Upper lobe of left lung (tissue), 6 donors: ENCODE measurements at regions not wholly inside any gene's neighbourhood (a gene's known extent, or its start where the extent isn't known, plus 50 kb on each side); places are given as distances from the start of the nearest gene placed in this dataset.

Experiments
- ATAC-seq, 2 donors: fragments of 200-7000 bp; cut with Tn5 transposase; one replicate each; pipeline ENCODE4 v1.9.1; 2022; ENCODE audit warnings: mild to moderate bottlenecking in 2 of 2, moderate library complexity in 2 of 2; ENCODE audit not compliant: low FRiP score in 2 of 2
- DNase-seq, 2 donors: peaks; one replicate each; pipeline ENCODE4 v3.0.0-alpha.2; 2019 to 2020
- H3K27ac ChIP-seq, 4 donors: fragments of 200-600 bp; sonication (generic); one replicate each; pipeline ENCODE4 v1.5.1; 2016 to 2019
- H3K27me3 ChIP-seq, 4 donors: fragments of 200-600 bp; sonication (generic); one replicate each; pipeline ENCODE4 v1.5.1; 2017 to 2019
- H3K36me3 ChIP-seq, 4 donors: fragments of 200-600 bp; sonication (generic); one replicate each; pipeline ENCODE4 v1.5.1; 2016 to 2019
- H3K4me1 ChIP-seq, 4 donors: fragments of 200-600 bp; sonication (generic); one replicate each; pipeline ENCODE4 v1.5.1; 2018 to 2019
- H3K4me3 ChIP-seq, 4 donors: fragments of 200-600 bp; sonication (generic); one replicate each; pipeline ENCODE4 v1.5.1; 2017 to 2019; ENCODE audit warnings: mild to moderate bottlenecking in 2 of 4, moderate library complexity in 1 of 4
- H3K9me3 ChIP-seq, 4 donors: fragments of 200-600 bp; sonication (generic); one replicate each; pipeline ENCODE4 v1.5.1; 2018 to 2019
- CTCF ChIP-seq, 6 experiments: fragments of 450-650 bp in 4 of 6; fragments of 200-600 bp in 2 of 6; sonication (generic) in 2 of 6; IDR thresholded peaks; one replicate each; pipeline ENCODE4 v1.5.1; 2016 to 2019; ENCODE audit warnings: antibody characterized with exemption in 6 of 6
- EP300 ChIP-seq, 4 donors: sonication (generic); formaldehyde crosslinking; IDR thresholded peaks; one replicate each; pipeline ENCODE4 v1.5.1; 2017; ENCODE audit warnings: antibody characterized with exemption in 4 of 4, control low read depth in 2 of 4
- POLR2A ChIP-seq, 4 donors: fragments of 450-650 bp; IDR thresholded peaks; one replicate each; pipeline ENCODE4 v1.5.1; 2016 to 2017; ENCODE audit warnings: antibody characterized with exemption in 4 of 4, mild to moderate bottlenecking in 2 of 4
- POLR2AphosphoS5 ChIP-seq, 2 donors: sonication (generic); formaldehyde crosslinking; IDR thresholded peaks; one replicate each; pipeline ENCODE4 v1.5.1; 2017; ENCODE audit warnings: antibody characterized with exemption in 2 of 2
- WGBS, 2 donors: methylation state at CpG; one replicate each; pipeline ENCODE4 v1.1.5; 2017 to 2018; 5-methylcytosine and 5-hydroxymethylcytosine counted together
- donor health status: DM: no; HTN: no; CAD: no; lungs with moderate emphysema.
- donor health status: DM: no; HTN: yes; CAD: no; lungs with severe emphysema.

- no peak for ATAC-seq
- Histone ChIP-seq H3K27ac (no peak overlapping the region), H3K36me3 (no peaks in the 10 kb centered on the region), H3K27me3 (no peaks in the 10 kb centered on the region), H3K9me3 (no peaks in the 10 kb centered on the region), H3K4me1 (peaks cover 8 to 26% (median 15%) of the 10 kb centered on the region in 4 donors), H3K4me3 (no peak overlapping the region)
- TF ChIP-seq POLR2AphosphoS5 (IDR thresholded peaks at IDR 0.05) = no peak
- no peak for DNase-seq
- 94 to 100% methylated on average over 7 to 16 of the region's 16 CpGs for WGBS, 2 donors
Observed at GRCh38 chr16:85440744-85441143, 172.4 kb upstream of the GSE1 start.

GRCh38 chr16:85441189-85441889, 171.8 kb upstream of the GSE1 start:
- no peak overlapping the region for H3K27ac ChIP-seq
- no peaks in the 10 kb centered on the region for H3K36me3 ChIP-seq
- 88 to 92% methylated on average over 14 to 15 of the region's 15 CpGs for WGBS, 2 donors
- no peak overlapping the region for H3K4me3 ChIP-seq
- peaks cover 8 to 27% (median 16%) of the 10 kb centered on the region in 4 donors for H3K4me1 ChIP-seq
- ATAC-seq (no peak), DNase-seq (no peak)
- H3K9me3 ChIP-seq = no peaks in the 10 kb centered on the region
- no peak for TF ChIP-seq POLR2A (IDR thresholded peaks at IDR 0.05)
- no peak for TF ChIP-seq POLR2AphosphoS5 (IDR thresholded peaks at IDR 0.05)
- TF ChIP-seq CTCF (IDR thresholded peaks at IDR 0.05) = no peak
- TF ChIP-seq EP300 (IDR thresholded peaks at IDR 0.05) = no peak
- no peaks in the 10 kb centered on the region for H3K27me3 ChIP-seq

GRCh38 chr16:85441890-85442670, 171.0 kb upstream of the GSE1 start:
- no peak for ATAC-seq
- no peak overlapping the region for H3K4me3 ChIP-seq
- no peaks in the 10 kb centered on the region for H3K36me3 ChIP-seq
- no peaks in the 10 kb centered on the region for H3K9me3 ChIP-seq
- no peaks in the 10 kb centered on the region for H3K27me3 ChIP-seq
- H3K4me1 ChIP-seq = peaks cover 6 to 20% (median 11%) of the 10 kb centered on the region in 4 donors
- 79 to 93% methylated on average over 12 of the region's 12 CpGs for WGBS, 2 donors
- no peak for DNase-seq
- H3K27ac ChIP-seq = no peak overlapping the region
- no peak for TF ChIP-seq POLR2A (IDR thresholded peaks at IDR 0.05)
- no peak for TF ChIP-seq CTCF (IDR thresholded peaks at IDR 0.05)
- TF ChIP-seq POLR2AphosphoS5 (IDR thresholded peaks at IDR 0.05) = no peak
- no peak for TF ChIP-seq EP300 (IDR thresholded peaks at IDR 0.05)

GRCh38 chr16:85443116-85443515, 170.0 kb upstream of the GSE1 start:
- no peaks in the 10 kb centered on the region for H3K27me3 ChIP-seq
- DNase-seq = no peak
- no peak for ATAC-seq
- H3K4me3 ChIP-seq = no peak overlapping the region
- H3K4me1 ChIP-seq = peaks cover 0 to 17% (median 3%) of the 10 kb centered on the region in 4 donors
- TF ChIP-seq POLR2A (IDR thresholded peaks at IDR 0.05) = no peak
- TF ChIP-seq CTCF (IDR thresholded peaks at IDR 0.05) = no peak
- no peak for TF ChIP-seq EP300 (IDR thresholded peaks at IDR 0.05)
- no peak for TF ChIP-seq POLR2AphosphoS5 (IDR thresholded peaks at IDR 0.05)
- no peak overlapping the region for H3K27ac ChIP-seq
- no peaks in the 10 kb centered on the region for H3K36me3 ChIP-seq
- WGBS, 2 donors = 79% methylated on average over 11 of the region's 11 CpGs
- H3K9me3 ChIP-seq = no peaks in the 10 kb centered on the region

GRCh38 chr16:85443531-85443930, 169.6 kb upstream of the GSE1 start:
- ATAC-seq = no peak
- Histone ChIP-seq H3K27me3 (no peaks in the 10 kb centered on the region), H3K27ac (no peak overlapping the region), H3K4me3 (no peak overlapping the region), H3K4me1 (peaks cover 4 to 22% (median 6%) of the 10 kb centered on the region in 4 donors), H3K9me3 (no peaks in the 10 kb centered on the region), H3K36me3 (no peaks in the 10 kb centered on the region)
- 90 to 93% methylated on average over 15 of the region's 15 CpGs for WGBS, 2 donors
- TF ChIP-seq POLR2AphosphoS5 (IDR thresholded peaks at IDR 0.05) (no peak), CTCF (IDR thresholded peaks at IDR 0.05) (no peak), POLR2A (IDR thresholded peaks at IDR 0.05) (no peak), EP300 (IDR thresholded peaks at IDR 0.05) (no peak)
- no peak for DNase-seq
